ENCODE measurements at regions not wholly inside any gene's neighbourhood (a gene's known extent, or its start where the extent isn't known, plus 50 kb on each side); places are given as distances from the start of the nearest gene placed in this dataset.

DNA sequence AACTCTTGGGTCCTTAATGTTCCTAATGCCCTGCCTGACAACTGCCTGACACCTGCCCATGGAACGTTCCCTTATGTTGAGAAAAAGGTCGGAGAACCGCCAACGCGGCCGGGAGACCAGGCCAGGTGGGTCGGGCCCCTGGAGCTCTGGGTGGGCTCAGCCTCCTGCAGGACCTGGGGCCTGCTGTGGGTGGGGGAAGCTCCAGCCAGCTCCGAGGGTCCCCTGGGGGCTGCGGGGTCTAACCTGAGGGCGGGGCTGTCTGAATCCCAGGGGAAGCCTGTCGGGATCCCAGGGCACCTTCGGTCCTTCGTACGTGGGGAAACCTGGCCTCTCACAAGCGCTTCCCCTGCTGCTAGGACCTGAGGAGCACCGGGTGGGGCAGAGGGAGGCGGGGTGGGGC is 296.0 kb downstream of the NDUFA10 start:
- no peak for TF ChIP-seq POLR2AphosphoS5 (IDR thresholded peaks at IDR 0.05; ENCODE audit: insufficient read depth, low read depth, low read length)
- TF ChIP-seq, protein P1, sequence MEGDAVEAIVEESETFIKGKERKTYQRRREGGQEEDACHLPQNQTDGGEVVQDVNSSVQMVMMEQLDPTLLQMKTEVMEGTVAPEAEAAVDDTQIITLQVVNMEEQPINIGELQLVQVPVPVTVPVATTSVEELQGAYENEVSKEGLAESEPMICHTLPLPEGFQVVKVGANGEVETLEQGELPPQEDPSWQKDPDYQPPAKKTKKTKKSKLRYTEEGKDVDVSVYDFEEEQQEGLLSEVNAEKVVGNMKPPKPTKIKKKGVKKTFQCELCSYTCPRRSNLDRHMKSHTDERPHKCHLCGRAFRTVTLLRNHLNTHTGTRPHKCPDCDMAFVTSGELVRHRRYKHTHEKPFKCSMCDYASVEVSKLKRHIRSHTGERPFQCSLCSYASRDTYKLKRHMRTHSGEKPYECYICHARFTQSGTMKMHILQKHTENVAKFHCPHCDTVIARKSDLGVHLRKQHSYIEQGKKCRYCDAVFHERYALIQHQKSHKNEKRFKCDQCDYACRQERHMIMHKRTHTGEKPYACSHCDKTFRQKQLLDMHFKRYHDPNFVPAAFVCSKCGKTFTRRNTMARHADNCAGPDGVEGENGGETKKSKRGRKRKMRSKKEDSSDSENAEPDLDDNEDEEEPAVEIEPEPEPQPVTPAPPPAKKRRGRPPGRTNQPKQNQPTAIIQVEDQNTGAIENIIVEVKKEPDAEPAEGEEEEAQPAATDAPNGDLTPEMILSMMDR (IDR thresholded peaks at IDR 0.05; ENCODE audit: extremely low read depth in 1 of 2, insufficient read depth in 1 of 2, low read depth in 1 of 2, low read length in 2 of 2) = no peak
- no peak for TF ChIP-seq POLR2A (IDR thresholded peaks at IDR 0.05; ENCODE audit: low read depth, low read length)
- no peak for TF ChIP-seq EZH2 (IDR thresholded peaks at IDR 0.05; ENCODE audit: borderline replicate concordance, low read depth, low read length, severe bottlenecking)
- TF ChIP-seq FOS (IDR thresholded peaks at IDR 0.05; ENCODE audit: borderline replicate concordance, insufficient read depth, low read length) = no peak
- no peak for TF ChIP-seq JUN (IDR thresholded peaks at IDR 0.05; ENCODE audit: borderline replicate concordance, insufficient read depth, insufficient read length, low read depth)
- TF ChIP-seq MYC (IDR thresholded peaks at IDR 0.05; ENCODE audit: low read depth, low read length) = no peak
- TF ChIP-seq, protein P2, sequence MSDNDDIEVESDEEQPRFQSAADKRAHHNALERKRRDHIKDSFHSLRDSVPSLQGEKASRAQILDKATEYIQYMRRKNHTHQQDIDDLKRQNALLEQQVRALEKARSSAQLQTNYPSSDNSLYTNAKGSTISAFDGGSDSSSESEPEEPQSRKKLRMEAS (IDR thresholded peaks at IDR 0.05; ENCODE audit: insufficient read depth, insufficient read length) = no peak
- TF ChIP-seq GATA2 (IDR thresholded peaks at IDR 0.05; ENCODE audit: insufficient read depth, insufficient read length, low read depth, low read length) = no peak
